ENCODE measurements at regions not wholly inside any gene's neighbourhood (a gene's known extent, or its start where the extent isn't known, plus 50 kb on each side); places are given as distances from the start of the nearest gene placed in this dataset.
A peak's percentile ranks its signal among the peaks of the same experiment; 100 is the strongest.

GRCh38 chr2:238731961-238732360 is 115.9 kb upstream of the TWIST2 start:
- DNase-seq = no peak

- DNase-seq = no peak
Observed at GRCh38 chr2:238738917-238739316, 109.0 kb upstream of the TWIST2 start.

GRCh38 chr2:238739668-238740067 is 108.2 kb upstream of the TWIST2 start:
- no peak for DNase-seq

GRCh38 chr2:238741277-238741676 is 106.6 kb upstream of the TWIST2 start:
- no peak for DNase-seq

GRCh38 chr2:238742066-238742465 is 105.8 kb upstream of the TWIST2 start:
- DNase-seq = no peak

GRCh38 chr2:238742664-238743063 is 105.2 kb upstream of the TWIST2 start:
- DNase-seq = no peak

GRCh38 chr2:238743243-238744065 is 104.4 kb upstream of the TWIST2 start:
- no peak for DNase-seq

- DNase-seq = no peak
Observed at GRCh38 chr2:238744951-238745350, 102.9 kb upstream of the TWIST2 start.

- no peak for DNase-seq
Observed at GRCh38 chr2:238745997-238746396, 101.9 kb upstream of the TWIST2 start.

- DNase-seq = no peak
Observed at GRCh38 chr2:238747114-238747513, 100.8 kb upstream of the TWIST2 start.

- DNase-seq = no peak
Observed at GRCh38 chr2:238747557-238747956, 100.3 kb upstream of the TWIST2 start.

GRCh38 chr2:238750212-238750904 is 97.5 kb upstream of the TWIST2 start:
- DNase-seq = no peak

- DNase-seq = no peak
Observed at GRCh38 chr2:238754259-238754658, 93.6 kb upstream of the TWIST2 start.

- DNase-seq = no peak
Observed at GRCh38 chr2:238761868-238762267, 86.0 kb upstream of the TWIST2 start.

- no peak for DNase-seq
Observed at GRCh38 chr2:238763471-238763995, 84.4 kb upstream of the TWIST2 start.

- DNase-seq = no peak
Observed at GRCh38 chr2:238765590-238765989, 82.3 kb upstream of the TWIST2 start.

GRCh38 chr2:238771218-238771617 is 76.7 kb upstream of the TWIST2 start:
- peak in 1 of 58 donors; percentile 16 for DNase-seq

- peak in 4 of 58 donors; percentile 6 to 22 (median 21) for DNase-seq
Observed at GRCh38 chr2:238771639-238772038, 76.2 kb upstream of the TWIST2 start.

- DNase-seq = no peak
Observed at GRCh38 chr2:238772635-238773297, 75.1 kb upstream of the TWIST2 start.

- DNase-seq = no peak
Observed at GRCh38 chr2:238773472-238773871, 74.4 kb upstream of the TWIST2 start.

GRCh38 chr2:238774071-238774470 is 73.8 kb upstream of the TWIST2 start:
- DNase-seq = no peak

GRCh38 chr2:238774980-238775509 is 72.8 kb upstream of the TWIST2 start:
- DNase-seq = no peak
